ENCODE measurements at regions not wholly inside any gene's neighbourhood (a gene's known extent, or its start where the extent isn't known, plus 50 kb on each side); places are given as distances from the start of the nearest gene placed in this dataset.

- Histone ChIP-seq H3K4me2 (ENCODE audit: low read length) (no peak overlapping the region), H3K9me3 (replicated peaks; ENCODE audit: low read length) (no peaks in the 10 kb centered on the region), H3K4me1 (ENCODE audit: control insufficient read depth, insufficient read depth, low read length) (peaks cover 6% of the 10 kb centered on the region), H3K9ac (ENCODE audit: low read depth, low read length) (no peak overlapping the region), H3K36me3 (ENCODE audit: insufficient read depth, low read length) (no peaks in the 10 kb centered on the region), H3K4me3 (ENCODE audit: low read length) (no peak overlapping the region), H3K27me3 (ENCODE audit: control insufficient read depth, insufficient read depth, low read length) (no peaks in the 10 kb centered on the region)
These were observed 359.6 kb upstream of the NOCT start for GRCh38 chr4:138655985-138656384.

GRCh38 chr4:138655286-138655685, 360.3 kb upstream of the NOCT start:
- H3K4me3 ChIP-seq (ENCODE audit: low read length) = no peak overlapping the region
- H3K9me3 ChIP-seq (replicated peaks; ENCODE audit: low read length) = no peaks in the 10 kb centered on the region
- no peak overlapping the region for H3K9ac ChIP-seq (ENCODE audit: low read depth, low read length)
- H3K4me1 ChIP-seq (ENCODE audit: control insufficient read depth, insufficient read depth, low read length) = peaks cover 13% of the 10 kb centered on the region
- H3K4me2 ChIP-seq (ENCODE audit: low read length) = no peak overlapping the region
- H3K27me3 ChIP-seq (ENCODE audit: control insufficient read depth, insufficient read depth, low read length) = no peaks in the 10 kb centered on the region
- H3K36me3 ChIP-seq (ENCODE audit: insufficient read depth, low read length) = no peaks in the 10 kb centered on the region

- H3K4me2 ChIP-seq (ENCODE audit: low read length) = no peak overlapping the region
- H3K4me3 ChIP-seq (ENCODE audit: low read length) = no peak overlapping the region
- H3K9me3 ChIP-seq (replicated peaks; ENCODE audit: low read length) = no peaks in the 10 kb centered on the region
- no peaks in the 10 kb centered on the region for H3K36me3 ChIP-seq (ENCODE audit: insufficient read depth, low read length)
- H3K4me1 ChIP-seq (ENCODE audit: control insufficient read depth, insufficient read depth, low read length) = peaks cover 15% of the 10 kb centered on the region
- no peaks in the 10 kb centered on the region for H3K27me3 ChIP-seq (ENCODE audit: control insufficient read depth, insufficient read depth, low read length)
- no peak overlapping the region for H3K9ac ChIP-seq (ENCODE audit: low read depth, low read length)
These were observed 364.6 kb upstream of the NOCT start for GRCh38 chr4:138650929-138651448.

GRCh38 chr4:138650495-138650894, 365.1 kb upstream of the NOCT start:
- Histone ChIP-seq H3K4me3 (ENCODE audit: low read length) (no peak overlapping the region), H3K4me1 (ENCODE audit: control insufficient read depth, insufficient read depth, low read length) (peaks cover 17% of the 10 kb centered on the region), H3K4me2 (ENCODE audit: low read length) (no peak overlapping the region), H3K9ac (ENCODE audit: low read depth, low read length) (no peak overlapping the region), H3K9me3 (replicated peaks; ENCODE audit: low read length) (no peaks in the 10 kb centered on the region), H3K27me3 (ENCODE audit: control insufficient read depth, insufficient read depth, low read length) (no peaks in the 10 kb centered on the region), H3K36me3 (ENCODE audit: insufficient read depth, low read length) (no peaks in the 10 kb centered on the region)

GRCh38 chr4:138647433-138647832, 368.1 kb upstream of the NOCT start:
- H3K36me3 ChIP-seq (ENCODE audit: insufficient read depth, low read length) = no peaks in the 10 kb centered on the region
- H3K4me3 ChIP-seq (ENCODE audit: low read length) = no peak overlapping the region
- peaks cover 20% of the 10 kb centered on the region for H3K4me1 ChIP-seq (ENCODE audit: control insufficient read depth, insufficient read depth, low read length)
- no peaks in the 10 kb centered on the region for H3K27me3 ChIP-seq (ENCODE audit: control insufficient read depth, insufficient read depth, low read length)
- H3K9ac ChIP-seq (ENCODE audit: low read depth, low read length) = no peak overlapping the region
- H3K4me2 ChIP-seq (ENCODE audit: low read length) = no peak overlapping the region
- H3K9me3 ChIP-seq (replicated peaks; ENCODE audit: low read length) = no peaks in the 10 kb centered on the region

GRCh38 chr4:138646383-138646782, 369.2 kb upstream of the NOCT start:
- Histone ChIP-seq H3K9me3 (replicated peaks; ENCODE audit: low read length) (no peaks in the 10 kb centered on the region), H3K4me1 (ENCODE audit: control insufficient read depth, insufficient read depth, low read length) (peaks cover 18% of the 10 kb centered on the region), H3K9ac (ENCODE audit: low read depth, low read length) (no peak overlapping the region), H3K36me3 (ENCODE audit: insufficient read depth, low read length) (no peaks in the 10 kb centered on the region), H3K4me2 (ENCODE audit: low read length) (no peak overlapping the region), H3K27me3 (ENCODE audit: control insufficient read depth, insufficient read depth, low read length) (no peaks in the 10 kb centered on the region), H3K4me3 (ENCODE audit: low read length) (no peak overlapping the region)

- Histone ChIP-seq H3K9ac (ENCODE audit: low read depth, low read length) (no peak overlapping the region), H3K4me2 (ENCODE audit: low read length) (no peak overlapping the region), H3K4me3 (ENCODE audit: low read length) (no peak overlapping the region), H3K36me3 (ENCODE audit: insufficient read depth, low read length) (no peaks in the 10 kb centered on the region), H3K4me1 (ENCODE audit: control insufficient read depth, insufficient read depth, low read length) (peaks cover 7% of the 10 kb centered on the region), H3K9me3 (replicated peaks; ENCODE audit: low read length) (no peaks in the 10 kb centered on the region), H3K27me3 (ENCODE audit: control insufficient read depth, insufficient read depth, low read length) (no peaks in the 10 kb centered on the region)
These were observed 370.3 kb upstream of the NOCT start for GRCh38 chr4:138645289-138645688.

GRCh38 chr4:138644322-138644721, 371.3 kb upstream of the NOCT start:
- Histone ChIP-seq H3K9ac (ENCODE audit: low read depth, low read length) (no peak overlapping the region), H3K4me3 (ENCODE audit: low read length) (no peak overlapping the region), H3K27me3 (ENCODE audit: control insufficient read depth, insufficient read depth, low read length) (no peaks in the 10 kb centered on the region), H3K4me1 (ENCODE audit: control insufficient read depth, insufficient read depth, low read length) (peaks cover 8% of the 10 kb centered on the region), H3K4me2 (ENCODE audit: low read length) (no peak overlapping the region), H3K36me3 (ENCODE audit: insufficient read depth, low read length) (no peaks in the 10 kb centered on the region), H3K9me3 (replicated peaks; ENCODE audit: low read length) (no peaks in the 10 kb centered on the region)

GRCh38 chr4:138643827-138644226, 371.8 kb upstream of the NOCT start:
- H3K4me2 ChIP-seq (ENCODE audit: low read length) = no peak overlapping the region
- no peak overlapping the region for H3K4me3 ChIP-seq (ENCODE audit: low read length)
- H3K9me3 ChIP-seq (replicated peaks; ENCODE audit: low read length) = no peaks in the 10 kb centered on the region
- H3K36me3 ChIP-seq (ENCODE audit: insufficient read depth, low read length) = no peaks in the 10 kb centered on the region
- H3K9ac ChIP-seq (ENCODE audit: low read depth, low read length) = no peak overlapping the region
- no peaks in the 10 kb centered on the region for H3K27me3 ChIP-seq (ENCODE audit: control insufficient read depth, insufficient read depth, low read length)
- peaks cover 12% of the 10 kb centered on the region for H3K4me1 ChIP-seq (ENCODE audit: control insufficient read depth, insufficient read depth, low read length)

- H3K9ac ChIP-seq (ENCODE audit: low read depth, low read length) = no peak overlapping the region
- no peaks in the 10 kb centered on the region for H3K27me3 ChIP-seq (ENCODE audit: control insufficient read depth, insufficient read depth, low read length)
- H3K4me1 ChIP-seq (ENCODE audit: control insufficient read depth, insufficient read depth, low read length) = peaks cover 9% of the 10 kb centered on the region
- H3K9me3 ChIP-seq (replicated peaks; ENCODE audit: low read length) = no peaks in the 10 kb centered on the region
- no peak overlapping the region for H3K4me3 ChIP-seq (ENCODE audit: low read length)
- H3K4me2 ChIP-seq (ENCODE audit: low read length) = no peak overlapping the region
- H3K36me3 ChIP-seq (ENCODE audit: insufficient read depth, low read length) = no peaks in the 10 kb centered on the region
These were observed 376.4 kb upstream of the NOCT start for GRCh38 chr4:138639018-138639741.

- no peak overlapping the region for H3K4me2 ChIP-seq (ENCODE audit: low read length)
- H3K36me3 ChIP-seq (ENCODE audit: insufficient read depth, low read length) = no peaks in the 10 kb centered on the region
- no peak overlapping the region for H3K4me3 ChIP-seq (ENCODE audit: low read length)
- no peaks in the 10 kb centered on the region for H3K27me3 ChIP-seq (ENCODE audit: control insufficient read depth, insufficient read depth, low read length)
- H3K9ac ChIP-seq (ENCODE audit: low read depth, low read length) = no peak overlapping the region
- H3K9me3 ChIP-seq (replicated peaks; ENCODE audit: low read length) = no peaks in the 10 kb centered on the region
- peaks cover 15% of the 10 kb centered on the region for H3K4me1 ChIP-seq (ENCODE audit: control insufficient read depth, insufficient read depth, low read length)
These were observed 378.8 kb upstream of the NOCT start for GRCh38 chr4:138636781-138637180.

GRCh38 chr4:138634915-138635314, 380.7 kb upstream of the NOCT start:
- Histone ChIP-seq H3K4me1 (ENCODE audit: control insufficient read depth, insufficient read depth, low read length) (peaks cover 15% of the 10 kb centered on the region), H3K4me2 (ENCODE audit: low read length) (no peak overlapping the region), H3K27me3 (ENCODE audit: control insufficient read depth, insufficient read depth, low read length) (no peaks in the 10 kb centered on the region), H3K4me3 (ENCODE audit: low read length) (no peak overlapping the region), H3K9ac (ENCODE audit: low read depth, low read length) (no peak overlapping the region), H3K36me3 (ENCODE audit: insufficient read depth, low read length) (no peaks in the 10 kb centered on the region), H3K9me3 (replicated peaks; ENCODE audit: low read length) (no peaks in the 10 kb centered on the region)
